NCI-H146 treated with DMSO at 0.1 percent for 48 hours (cell line): ENCODE measurements at regions not wholly inside any gene's neighbourhood (a gene's known extent, or its start where the extent isn't known, plus 50 kb on each side); places are given as distances from the start of the nearest gene placed in this dataset.
"Not testable (repeated sequence)": the region's sequence is repeated elsewhere in the genome, so short reads cannot be mapped to it uniquely, and the experiment has no call there.

Experiments used
- DNase-seq: peaks from one replicate; lab custom pipeline; 2025; ENCODE audit not compliant: unreplicated experiment; lab: John Stamatoyannopoulos, UW

- no peak for DNase-seq
These were observed 247.7 kb downstream of the PDCD6IP start for GRCh38 chr3:34046154-34046553.

GRCh38 chr3:34053626-34054025 is 255.2 kb downstream of the PDCD6IP start:
- DNase-seq, result no peak

GRCh38 chr3:34056181-34056910 is 257.9 kb downstream of the PDCD6IP start:
- DNase-seq, result no peak

GRCh38 chr3:34056951-34057390 is 258.5 kb downstream of the PDCD6IP start:
- DNase-seq, result no peak

- DNase-seq, result not testable (repeated sequence)
These were observed 262.6 kb downstream of the PDCD6IP start for GRCh38 chr3:34060995-34061394.

GRCh38 chr3:34065901-34066300 is 267.5 kb downstream of the PDCD6IP start:
- DNase-seq, result no peak

GRCh38 chr3:34066328-34066727 is 267.9 kb downstream of the PDCD6IP start:
- no peak for DNase-seq

GRCh38 chr3:34066999-34067398 is 268.6 kb downstream of the PDCD6IP start:
- DNase-seq, result no peak

GRCh38 chr3:34067536-34068051 is 269.2 kb downstream of the PDCD6IP start:
- no peak for DNase-seq

- no peak for DNase-seq
These were observed 270.1 kb downstream of the PDCD6IP start for GRCh38 chr3:34068505-34068904.

GRCh38 chr3:34070831-34071585 is 272.6 kb downstream of the PDCD6IP start:
- DNase-seq, result no peak

- no peak for DNase-seq
These were observed 273.9 kb downstream of the PDCD6IP start for GRCh38 chr3:34072297-34072696.

- DNase-seq, result no peak
These were observed 274.7 kb downstream of the PDCD6IP start for GRCh38 chr3:34073111-34073510.

- DNase-seq, result no peak
These were observed 275.5 kb downstream of the PDCD6IP start for GRCh38 chr3:34073961-34074360.

- DNase-seq, result no peak
These were observed 277.5 kb downstream of the PDCD6IP start for GRCh38 chr3:34075975-34076374.

- DNase-seq, result no peak
These were observed 279.2 kb downstream of the PDCD6IP start for GRCh38 chr3:34077417-34078195.

GRCh38 chr3:34078418-34078817 is 280.0 kb downstream of the PDCD6IP start:
- no peak for DNase-seq

- not testable (repeated sequence) for DNase-seq
These were observed 281.4 kb downstream of the PDCD6IP start for GRCh38 chr3:34079849-34080248.

GRCh38 chr3:34090379-34090778 is 291.9 kb downstream of the PDCD6IP start:
- DNase-seq, result not testable (repeated sequence)

GRCh38 chr3:34090876-34091275 is 292.4 kb downstream of the PDCD6IP start:
- no peak for DNase-seq

GRCh38 chr3:34094280-34094679 is 295.9 kb downstream of the PDCD6IP start:
- not testable (repeated sequence) for DNase-seq
